ENCODE measurements at regions not wholly inside any gene's neighbourhood (a gene's known extent, or its start where the extent isn't known, plus 50 kb on each side); places are given as distances from the start of the nearest gene placed in this dataset.

DNA sequence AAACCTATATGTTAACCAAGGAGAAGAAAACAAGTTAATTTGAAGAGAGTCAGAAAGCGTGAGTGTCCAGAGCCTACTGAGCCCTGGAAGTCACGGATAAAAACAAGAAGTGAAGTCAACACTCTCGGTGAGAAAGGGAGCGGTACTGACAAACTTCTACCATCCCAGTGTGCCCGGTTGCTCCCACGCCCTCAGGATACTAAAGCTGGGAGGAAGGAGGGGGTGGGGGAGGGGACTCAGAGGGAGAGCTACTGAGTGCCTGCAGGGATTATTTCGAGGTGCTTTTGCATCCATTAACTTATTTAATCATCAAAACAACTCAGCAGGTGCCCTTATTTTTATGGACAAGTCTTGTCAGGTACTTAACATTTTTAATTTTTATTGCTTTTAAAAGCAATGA lies 166.2 kb downstream of the ZIC5 start:
- POLR2A ChIA-PET, result no interaction called here

DNA sequence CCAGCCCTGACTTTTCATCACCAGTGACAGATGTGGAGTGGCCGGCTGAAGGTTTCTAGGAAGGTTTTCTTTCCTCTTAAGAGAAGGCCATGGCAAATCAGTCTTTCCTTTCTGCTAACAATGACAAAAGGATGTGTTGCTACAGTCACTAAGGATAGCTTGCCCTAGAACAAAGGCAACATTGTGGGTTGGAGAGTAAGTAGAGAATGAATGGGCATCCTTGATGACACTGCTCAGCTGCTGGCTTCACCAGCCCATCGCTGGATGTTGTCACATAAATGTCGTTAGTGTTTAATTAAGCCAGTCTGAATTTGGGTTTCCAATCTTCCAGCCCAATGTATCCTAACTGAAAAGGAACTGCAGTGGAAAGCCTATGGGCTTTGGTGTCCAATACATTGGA lies 168.4 kb downstream of the ZIC5 start:
- no peaks in the 10 kb centered on the region for H3K9me3 ChIP-seq
- ChIA-PET POLR2A (no interaction called here), CTCF (no interaction called here)
- no peaks in the 10 kb centered on the region for H3K4me1 ChIP-seq
- DNase-seq, result no peak
- H3K36me3 ChIP-seq (ENCODE audit: control insufficient read depth, insufficient read depth, low read length), result no peaks in the 10 kb centered on the region
- Mint-ChIP-seq H3K27me3 (ENCODE audit: insufficient read depth, unreplicated experiment) (peaks cover 4% of the 10 kb centered on the region), H3K9me3 (ENCODE audit: unreplicated experiment) (no peaks in the 10 kb centered on the region), H3K27ac (ENCODE audit: unreplicated experiment) (no peak overlapping the region), H3K4me1 (ENCODE audit: low read depth, unreplicated experiment) (no peaks in the 10 kb centered on the region), H3K36me3 (ENCODE audit: insufficient read depth, unreplicated experiment) (no peaks in the 10 kb centered on the region), H3K4me3 (ENCODE audit: unreplicated experiment) (no peak overlapping the region)
- no peak overlapping the region for H3K4me3 ChIP-seq (ENCODE audit: low read depth, low read length)
- TF ChIP-seq, protein P1, sequence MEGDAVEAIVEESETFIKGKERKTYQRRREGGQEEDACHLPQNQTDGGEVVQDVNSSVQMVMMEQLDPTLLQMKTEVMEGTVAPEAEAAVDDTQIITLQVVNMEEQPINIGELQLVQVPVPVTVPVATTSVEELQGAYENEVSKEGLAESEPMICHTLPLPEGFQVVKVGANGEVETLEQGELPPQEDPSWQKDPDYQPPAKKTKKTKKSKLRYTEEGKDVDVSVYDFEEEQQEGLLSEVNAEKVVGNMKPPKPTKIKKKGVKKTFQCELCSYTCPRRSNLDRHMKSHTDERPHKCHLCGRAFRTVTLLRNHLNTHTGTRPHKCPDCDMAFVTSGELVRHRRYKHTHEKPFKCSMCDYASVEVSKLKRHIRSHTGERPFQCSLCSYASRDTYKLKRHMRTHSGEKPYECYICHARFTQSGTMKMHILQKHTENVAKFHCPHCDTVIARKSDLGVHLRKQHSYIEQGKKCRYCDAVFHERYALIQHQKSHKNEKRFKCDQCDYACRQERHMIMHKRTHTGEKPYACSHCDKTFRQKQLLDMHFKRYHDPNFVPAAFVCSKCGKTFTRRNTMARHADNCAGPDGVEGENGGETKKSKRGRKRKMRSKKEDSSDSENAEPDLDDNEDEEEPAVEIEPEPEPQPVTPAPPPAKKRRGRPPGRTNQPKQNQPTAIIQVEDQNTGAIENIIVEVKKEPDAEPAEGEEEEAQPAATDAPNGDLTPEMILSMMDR (IDR thresholded peaks at IDR 0.05; ENCODE audit: insufficient read depth in 1 of 2, low read depth in 1 of 2, low read length in 1 of 2, severe bottlenecking in 1 of 2, unreplicated experiment in 1 of 2), result no peak
- BruUV-seq (replicated peaks), result no TSS peak
- peaks cover 2% of the 10 kb centered on the region for H3K27me3 ChIP-seq (replicated peaks; ENCODE audit: control insufficient read depth, insufficient read depth, low read length)
- intact Hi-C loops (cut with micrococcal nuclease; ENCODE audit: unreplicated experiment), result no loop called here

More for the DNA sequence above, 166.2 kb downstream of the ZIC5 start:
- peaks cover 4% of the 10 kb centered on the region for H3K27me3 Mint-ChIP-seq (ENCODE audit: insufficient read depth, unreplicated experiment)
- H3K4me3 Mint-ChIP-seq (ENCODE audit: unreplicated experiment), result no peak overlapping the region
- Histone ChIP-seq H3K27me3 (replicated peaks; ENCODE audit: control insufficient read depth, insufficient read depth, low read length) (peaks cover 2% of the 10 kb centered on the region), H3K36me3 (ENCODE audit: control insufficient read depth, insufficient read depth, low read length) (no peaks in the 10 kb centered on the region), H3K4me1 (0 out of 2 replicates have a peak, but pooled peaks cover 4% of the 10 kb centered on the region), H3K9me3 (no peaks in the 10 kb centered on the region), H3K4me3 (ENCODE audit: low read depth, low read length) (no peak overlapping the region)
- TF ChIP-seq, protein P1 (IDR thresholded peaks at IDR 0.05; ENCODE audit: insufficient read depth in 1 of 2, low read depth in 1 of 2, low read length in 1 of 2, severe bottlenecking in 1 of 2, unreplicated experiment in 1 of 2), result no peak
- intact Hi-C loops (cut with micrococcal nuclease; ENCODE audit: unreplicated experiment), result no loop called here
- no peaks in the 10 kb centered on the region for H3K36me3 Mint-ChIP-seq (ENCODE audit: insufficient read depth, unreplicated experiment)
- DNase-seq, result no peak
- H3K4me1 Mint-ChIP-seq (ENCODE audit: low read depth, unreplicated experiment), result no peaks in the 10 kb centered on the region
- CTCF ChIA-PET, result no interaction called here
- no peak overlapping the region for H3K27ac Mint-ChIP-seq (ENCODE audit: unreplicated experiment)
- H3K9me3 Mint-ChIP-seq (ENCODE audit: unreplicated experiment), result no peaks in the 10 kb centered on the region
- no TSS peak for BruUV-seq (replicated peaks)

DNA sequence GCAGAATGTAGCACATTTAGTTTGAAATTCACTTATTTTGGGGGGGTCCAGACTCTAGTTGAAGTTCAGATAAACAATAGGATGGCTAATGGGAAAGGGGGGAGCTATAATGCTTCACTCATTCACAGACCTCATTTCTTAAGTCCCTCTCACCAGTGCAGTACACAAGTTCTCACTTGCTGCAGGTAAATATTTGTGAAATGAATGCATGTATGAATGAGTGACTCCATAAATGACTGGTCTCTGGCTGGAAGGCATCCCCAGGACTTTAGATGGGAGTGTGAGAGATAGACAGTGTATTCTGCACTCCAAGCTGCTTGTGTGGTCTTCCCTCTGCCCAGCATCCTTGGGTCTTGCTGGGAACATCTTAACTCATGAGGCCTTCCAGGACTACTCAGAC lies 169.2 kb downstream of the ZIC5 start:
- Mint-ChIP-seq H3K4me3 (ENCODE audit: unreplicated experiment) (no peak overlapping the region), H3K27ac (ENCODE audit: unreplicated experiment) (no peak overlapping the region), H3K9me3 (ENCODE audit: unreplicated experiment) (no peaks in the 10 kb centered on the region), H3K36me3 (ENCODE audit: insufficient read depth, unreplicated experiment) (no peaks in the 10 kb centered on the region), H3K4me1 (ENCODE audit: low read depth, unreplicated experiment) (no peaks in the 10 kb centered on the region), H3K27me3 (ENCODE audit: insufficient read depth, unreplicated experiment) (peaks cover 4% of the 10 kb centered on the region)
- intact Hi-C loops (cut with micrococcal nuclease; ENCODE audit: unreplicated experiment), result no loop called here
- TF ChIP-seq, protein P1 (IDR thresholded peaks at IDR 0.05; ENCODE audit: insufficient read depth in 1 of 2, low read depth in 1 of 2, low read length in 1 of 2, severe bottlenecking in 1 of 2, unreplicated experiment in 1 of 2), result no peak
- Histone ChIP-seq H3K36me3 (ENCODE audit: control insufficient read depth, insufficient read depth, low read length) (no peaks in the 10 kb centered on the region), H3K9me3 (no peaks in the 10 kb centered on the region), H3K4me3 (ENCODE audit: low read depth, low read length) (no peak overlapping the region), H3K4me1 (no peaks in the 10 kb centered on the region), H3K27me3 (replicated peaks; ENCODE audit: control insufficient read depth, insufficient read depth, low read length) (peaks cover 2% of the 10 kb centered on the region)
- CTCF ChIA-PET, result no interaction called here
- DNase-seq, result no peak
- POLR2A ChIA-PET, result no interaction called here
- BruUV-seq (replicated peaks), result no TSS peak
